IMR-90 (cell line): ENCODE measurements at regions not wholly inside any gene's neighbourhood (a gene's known extent, or its start where the extent isn't known, plus 50 kb on each side); places are given as distances from the start of the nearest gene placed in this dataset.

Experiments
- ATAC-seq: fragments of 200-7000 bp; cut with Tn5 transposase; 2 replicates; pipeline ENCODE4 v1.9.1; 2020; ENCODE audit warnings: low read depth, mild to moderate bottlenecking, moderate library complexity
- BruUV-seq: library from RNA; stranded (reverse); fragments of 400-500 nt; replicated peaks from 2 replicates; lab custom pipeline; 2021; lab: Mats Ljungman, UMichigan
- CTCF ChIA-PET: fragments of 300-600 bp; formaldehyde crosslinking; extraction: SDS; loops from one replicate; lab custom pipeline; 2021; ENCODE audit warnings: antibody characterized with exemption; lab: Yijun Ruan, JAX
- POLR2A ChIA-PET: fragments of 300-600 bp; sonication (Branson Sonifier 250); formaldehyde crosslinking; loops from one replicate; lab custom pipeline; 2022; ENCODE audit warnings: antibody characterized with exemption; ENCODE audit not compliant: unreplicated experiment; lab: Charles Lee
- DNase-seq: peaks from one replicate; pipeline ENCODE4 v3.0.0; 2013
- H2AFZ ChIP-seq: replicated peaks from 2 replicates; pipeline ENCODE3; 2013; ENCODE audit warnings: low read length, mild to moderate bottlenecking; ENCODE audit not compliant: poor library complexity
- H2AK5ac ChIP-seq: 2 replicates; pipeline ENCODE4 v1.6.1; 2013; ENCODE audit warnings: low read depth, low read length, inconsistent platforms
- H2AK9ac ChIP-seq: replicated peaks from 2 replicates; pipeline ENCODE3; 2013; ENCODE audit warnings: mild to moderate bottlenecking, low read depth, low read length, moderate library complexity; ENCODE audit not compliant: poor library complexity
- H2BK120ac ChIP-seq: 2 replicates; pipeline ENCODE4 v1.6.1; 2013; ENCODE audit warnings: low read depth, low read length, inconsistent platforms
- H2BK15ac ChIP-seq: 3 replicates; pipeline ENCODE4 v1.6.1; 2013; ENCODE audit warnings: low read depth, low read length, inconsistent platforms
- H2BK20ac ChIP-seq: 2 replicates; pipeline ENCODE4 v1.6.1; 2013; ENCODE audit warnings: low read depth, mild to moderate bottlenecking, inconsistent platforms, low read length, moderate library complexity
- H2BK5ac ChIP-seq: 2 replicates; pipeline ENCODE4 v1.6.1; 2013; ENCODE audit warnings: mild to moderate bottlenecking, low read depth, low read length, inconsistent platforms; ENCODE audit not compliant: poor library complexity, severe bottlenecking
- H3K14ac ChIP-seq: replicated peaks from 2 replicates; pipeline ENCODE4 v1.6.1; 2013; ENCODE audit warnings: low read depth, low read length, inconsistent platforms
- H3K18ac ChIP-seq: 2 replicates; pipeline ENCODE4 v1.6.1; 2013; ENCODE audit warnings: low read depth, low read length, control low read depth
- H3K23ac ChIP-seq: 2 replicates; pipeline ENCODE4 v1.6.1; 2013; ENCODE audit warnings: low read depth, low read length, inconsistent platforms
- H3K27ac ChIP-seq: 2 replicates; pipeline ENCODE4 v1.5.1; 2013; ENCODE audit warnings: mild to moderate bottlenecking, control low read depth, low read length; ENCODE audit not compliant: insufficient read depth
- H3K27me3 ChIP-seq: 2 replicates; pipeline ENCODE4 v1.6.1; 2013; ENCODE audit warnings: low read length; ENCODE audit not compliant: control insufficient read depth, insufficient read depth
- H3K36me3 ChIP-seq: 2 replicates; pipeline ENCODE4 v1.6.1; 2013; ENCODE audit warnings: low read length, mixed read lengths; ENCODE audit not compliant: control insufficient read depth, insufficient read depth
- H3K4ac ChIP-seq: 2 replicates; pipeline ENCODE4 v1.6.1; 2013; ENCODE audit warnings: low read depth, low read length, inconsistent platforms
- H3K4me1 ChIP-seq: 2 replicates; pipeline ENCODE4 v1.6.1; 2013; ENCODE audit warnings: low read length, mixed read lengths; ENCODE audit not compliant: control insufficient read depth, insufficient read depth
- H3K4me2 ChIP-seq: 2 replicates; pipeline ENCODE4 v1.6.1; 2013; ENCODE audit warnings: low read depth, mild to moderate bottlenecking, control low read depth, low read length, moderate library complexity
- H3K4me3 ChIP-seq: 2 replicates; pipeline ENCODE4 v1.5.1; 2013; ENCODE audit warnings: low read depth, mild to moderate bottlenecking, control low read depth, low read length, moderate library complexity; ENCODE audit not compliant: insufficient read depth
- H3K56ac ChIP-seq: 2 replicates; pipeline ENCODE4 v1.6.1; 2013; ENCODE audit warnings: low read length, inconsistent platforms; ENCODE audit not compliant: insufficient read depth; ENCODE audit errors: extremely low read depth
- H3K79me1 ChIP-seq, 2 experiments: 2 replicates each; pipeline ENCODE4 v1.6.1; 2013; ENCODE audit warnings: low read length in 2 of 2, inconsistent platforms in 1 of 2, low read depth in 1 of 2
- H3K9ac ChIP-seq: 2 replicates; pipeline ENCODE4 v1.6.1; 2013; ENCODE audit warnings: low read depth, low read length, control low read depth
- H3K9me1 ChIP-seq: 2 replicates; pipeline ENCODE4 v1.6.1; 2013; ENCODE audit warnings: low read length, inconsistent platforms; ENCODE audit not compliant: insufficient read depth
- H3K9me3 ChIP-seq: 2 replicates; pipeline ENCODE4 v1.6.1; 2013; ENCODE audit warnings: low read length; ENCODE audit not compliant: control insufficient read depth, insufficient read depth
- H4K20me1 ChIP-seq: 2 replicates; pipeline ENCODE4 v1.6.1; 2013; ENCODE audit warnings: low read length, inconsistent platforms; ENCODE audit not compliant: insufficient read depth
- H4K5ac ChIP-seq: 2 replicates; pipeline ENCODE4 v1.6.1; 2013; ENCODE audit warnings: mild to moderate bottlenecking, low read depth, low read length, control low read depth
- H4K8ac ChIP-seq, 2 experiments: 2 replicates each; pipeline ENCODE4 v1.6.1; 2013; ENCODE audit warnings: low read depth in 2 of 2, low read length in 2 of 2, control low read depth in 1 of 2, inconsistent platforms in 1 of 2
- H4K91ac ChIP-seq: 2 replicates; pipeline ENCODE4 v1.6.1; 2013; ENCODE audit warnings: low read depth, low read length, inconsistent platforms; ENCODE audit not compliant: insufficient read depth
- BHLHE40 ChIP-seq: fragments of 150-350 bp; IDR thresholded peaks from 2 replicates; pipeline ENCODE4 v1.6.1; 2016; ENCODE audit warnings: mild to moderate bottlenecking, low read depth, low read length
- CEBPB ChIP-seq: IDR thresholded peaks from 2 replicates; pipeline ENCODE4 v1.6.1; 2012; ENCODE audit warnings: low read depth, low read length, improper control_type of control experiment
- CHD1 ChIP-seq: IDR thresholded peaks from 2 replicates; pipeline ENCODE4 v1.6.1; 2012; ENCODE audit warnings: low read depth, low read length, improper control_type of control experiment
- FOS ChIP-seq: fragments of 150-350 bp; IDR thresholded peaks from 2 replicates; pipeline ENCODE4 v1.6.1; 2016; ENCODE audit warnings: low read depth, low read length
- MAFK ChIP-seq: IDR thresholded peaks from 2 replicates; pipeline ENCODE4 v1.6.1; 2012; ENCODE audit warnings: low read depth, low read length, improper control_type of control experiment
- MAZ ChIP-seq: IDR thresholded peaks from 2 replicates; pipeline ENCODE4 v1.6.1; 2012; ENCODE audit warnings: low read depth, mild to moderate bottlenecking, low read length, improper control_type of control experiment, moderate library complexity, borderline replicate concordance
- MXI1 ChIP-seq: IDR thresholded peaks from 2 replicates; pipeline ENCODE4 v1.6.1; 2012; ENCODE audit warnings: low read depth, mild to moderate bottlenecking, low read length, moderate library complexity, borderline replicate concordance
- NFE2L2 ChIP-seq: fragments of 150-350 bp; IDR thresholded peaks from 2 replicates; pipeline ENCODE4 v1.6.1; 2016; ENCODE audit warnings: low read depth, mild to moderate bottlenecking, low read length
- POLR2A ChIP-seq: IDR thresholded peaks from 2 replicates; pipeline ENCODE4 v1.6.1; 2012; ENCODE audit warnings: mild to moderate bottlenecking, low read depth, low read length
- RAD21 ChIP-seq: IDR thresholded peaks from 2 replicates; pipeline ENCODE4 v1.6.1; 2012; ENCODE audit warnings: low read length, improper control_type of control experiment
- RCOR1 ChIP-seq: IDR thresholded peaks from 2 replicates; pipeline ENCODE4 v1.6.1; 2012; ENCODE audit warnings: mild to moderate bottlenecking, low read length, improper control_type of control experiment; ENCODE audit not compliant: insufficient replicate concordance
- RFX5 ChIP-seq: IDR thresholded peaks from 2 replicates; pipeline ENCODE4 v1.8.0; 2012; ENCODE audit warnings: low read depth, mild to moderate bottlenecking, low read length, moderate library complexity
- SMC3 ChIP-seq: fragments of 150-350 bp; IDR thresholded peaks from 2 replicates; pipeline ENCODE4 v1.6.1; 2016; ENCODE audit warnings: low read depth, mild to moderate bottlenecking, antibody characterized with exemption, low read length, moderate library complexity
- WGBS, 2 experiments: methylation state at CpG; one replicate each; pipeline versions ENCODE4 v1.1.5 to v1.1.7; 2013; ENCODE audit warnings: missing lambda C conversion rate in 2 of 2; ENCODE audit not compliant: insufficient read length in 1 of 2; ENCODE audit errors: extremely low coverage in 2 of 2; 5-methylcytosine and 5-hydroxymethylcytosine counted together
- dilution Hi-C: fragments of 300-500 bp; cut with HindIII; formaldehyde crosslinking; loops from one replicate; pipeline ENCODE4 v1.14.3; 2018; ENCODE audit warnings: low sequenced_read_pairs; ENCODE audit not compliant: unreplicated experiment
- in situ Hi-C: fragments of 300-500 bp; cut with MboI; formaldehyde crosslinking; loops from 3 replicates; pipeline ENCODE4 v1.14.3; 2019; ENCODE audit warnings: low sequenced_read_pairs, inconsistent platforms, mixed read lengths
- intact Hi-C: fragments of 100-400 bp; cut with micrococcal nuclease; formaldehyde crosslinking; loops from 2 replicates; pipeline ENCODE4 v1.10.0; 2022
- TF ChIP-seq, protein P1 (sequence below): fragments of 150-350 bp; IDR thresholded peaks from 2 replicates; pipeline ENCODE4 v1.6.1; 2017; ENCODE audit warnings: mild to moderate bottlenecking, antibody characterized with exemption, low read length, low read depth
- TF ChIP-seq, protein P2 (sequence below): fragments of 150-350 bp; IDR thresholded peaks from 2 replicates; pipeline ENCODE4 v1.6.1; 2016; ENCODE audit warnings: low read depth, mild to moderate bottlenecking, low read length, moderate library complexity, borderline replicate concordance
- TF ChIP-seq, protein P3 (sequence below): conservative IDR thresholded peaks from 2 replicates; pipeline ENCODE4 v1.5.1; 2012; ENCODE audit warnings: mild to moderate bottlenecking, low read depth, low read length, improper control_type of control experiment

DNA sequence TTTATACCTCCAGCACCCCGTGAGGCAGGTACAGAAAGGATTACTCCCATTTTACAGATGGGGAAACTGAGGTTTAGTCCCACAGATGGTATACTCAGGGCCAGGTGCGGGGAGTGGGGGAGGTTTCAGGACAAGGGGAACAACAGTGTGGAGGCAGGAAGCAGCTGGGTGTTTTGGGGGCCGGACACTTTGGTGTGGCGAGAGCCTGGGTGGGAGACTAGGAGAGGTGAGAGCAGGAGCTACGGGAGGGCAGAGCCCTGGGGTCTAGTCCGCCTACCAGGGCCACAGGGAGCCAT, 61.7 kb downstream of the DIO3 start:
- no peak overlapping the region for H2BK20ac ChIP-seq
- no peaks in the 10 kb centered on the region for H3K9me3 ChIP-seq
- H2BK5ac ChIP-seq, result no peak overlapping the region
- ChIA-PET CTCF (no interaction called here), POLR2A (no interaction called here)
- no peak overlapping the region for H3K14ac ChIP-seq
- dilution Hi-C loops (no loop called here), in situ Hi-C loops (loop anchor here (10.0 kb wide), 1 partner anchor 1238 kb away; no protein-coding TSS in a partner anchor), intact Hi-C loops (no loop called here)
- ATAC-seq (no peak), DNase-seq (no peak)
- H4K20me1 ChIP-seq, result no peaks in the 10 kb centered on the region
- no peak overlapping the region for H4K8ac ChIP-seq
- H3K56ac ChIP-seq, result no peak overlapping the region
- no peaks in the 10 kb centered on the region for H3K79me1 ChIP-seq
- H4K91ac ChIP-seq, result no peak overlapping the region
- no peaks in the 10 kb centered on the region for H3K36me3 ChIP-seq
- H2AK9ac ChIP-seq, result no peak overlapping the region
- no peaks in the 10 kb centered on the region for H3K9me1 ChIP-seq
- no TSS peak for BruUV-seq
- no peak for TF ChIP-seq RAD21
- no peak for TF ChIP-seq BHLHE40
- TF ChIP-seq POLR2A, result no peak
- TF ChIP-seq RCOR1, result no peak
- TF ChIP-seq, protein P1, sequence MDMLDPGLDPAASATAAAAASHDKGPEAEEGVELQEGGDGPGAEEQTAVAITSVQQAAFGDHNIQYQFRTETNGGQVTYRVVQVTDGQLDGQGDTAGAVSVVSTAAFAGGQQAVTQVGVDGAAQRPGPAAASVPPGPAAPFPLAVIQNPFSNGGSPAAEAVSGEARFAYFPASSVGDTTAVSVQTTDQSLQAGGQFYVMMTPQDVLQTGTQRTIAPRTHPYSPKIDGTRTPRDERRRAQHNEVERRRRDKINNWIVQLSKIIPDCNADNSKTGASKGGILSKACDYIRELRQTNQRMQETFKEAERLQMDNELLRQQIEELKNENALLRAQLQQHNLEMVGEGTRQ, result no peak
- no peak for TF ChIP-seq FOS
- TF ChIP-seq MXI1, result no peak
- TF ChIP-seq NFE2L2, result no peak
- TF ChIP-seq, protein P2, sequence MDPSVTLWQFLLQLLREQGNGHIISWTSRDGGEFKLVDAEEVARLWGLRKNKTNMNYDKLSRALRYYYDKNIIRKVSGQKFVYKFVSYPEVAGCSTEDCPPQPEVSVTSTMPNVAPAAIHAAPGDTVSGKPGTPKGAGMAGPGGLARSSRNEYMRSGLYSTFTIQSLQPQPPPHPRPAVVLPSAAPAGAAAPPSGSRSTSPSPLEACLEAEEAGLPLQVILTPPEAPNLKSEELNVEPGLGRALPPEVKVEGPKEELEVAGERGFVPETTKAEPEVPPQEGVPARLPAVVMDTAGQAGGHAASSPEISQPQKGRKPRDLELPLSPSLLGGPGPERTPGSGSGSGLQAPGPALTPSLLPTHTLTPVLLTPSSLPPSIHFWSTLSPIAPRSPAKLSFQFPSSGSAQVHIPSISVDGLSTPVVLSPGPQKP, result no peak
- TF ChIP-seq, protein P3, sequence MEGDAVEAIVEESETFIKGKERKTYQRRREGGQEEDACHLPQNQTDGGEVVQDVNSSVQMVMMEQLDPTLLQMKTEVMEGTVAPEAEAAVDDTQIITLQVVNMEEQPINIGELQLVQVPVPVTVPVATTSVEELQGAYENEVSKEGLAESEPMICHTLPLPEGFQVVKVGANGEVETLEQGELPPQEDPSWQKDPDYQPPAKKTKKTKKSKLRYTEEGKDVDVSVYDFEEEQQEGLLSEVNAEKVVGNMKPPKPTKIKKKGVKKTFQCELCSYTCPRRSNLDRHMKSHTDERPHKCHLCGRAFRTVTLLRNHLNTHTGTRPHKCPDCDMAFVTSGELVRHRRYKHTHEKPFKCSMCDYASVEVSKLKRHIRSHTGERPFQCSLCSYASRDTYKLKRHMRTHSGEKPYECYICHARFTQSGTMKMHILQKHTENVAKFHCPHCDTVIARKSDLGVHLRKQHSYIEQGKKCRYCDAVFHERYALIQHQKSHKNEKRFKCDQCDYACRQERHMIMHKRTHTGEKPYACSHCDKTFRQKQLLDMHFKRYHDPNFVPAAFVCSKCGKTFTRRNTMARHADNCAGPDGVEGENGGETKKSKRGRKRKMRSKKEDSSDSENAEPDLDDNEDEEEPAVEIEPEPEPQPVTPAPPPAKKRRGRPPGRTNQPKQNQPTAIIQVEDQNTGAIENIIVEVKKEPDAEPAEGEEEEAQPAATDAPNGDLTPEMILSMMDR, result no peak
- TF ChIP-seq MAFK, result no peak
- no peak for TF ChIP-seq SMC3
- no peak for TF ChIP-seq CHD1
- TF ChIP-seq CEBPB, result no peak
- TF ChIP-seq MAZ, result no peak
- no peak for TF ChIP-seq RFX5
- H3K9ac ChIP-seq, result no peak overlapping the region
- H3K4me1 ChIP-seq, result no peaks in the 10 kb centered on the region
- H3K23ac ChIP-seq, result no peak overlapping the region
- H3K4ac ChIP-seq, result no peak overlapping the region
- H4K5ac ChIP-seq, result no peak overlapping the region
- no peak overlapping the region for H3K27ac ChIP-seq
- no peak overlapping the region for H3K4me3 ChIP-seq
- H3K27me3 ChIP-seq, result peaks cover 19% of the 10 kb centered on the region
- H2AK5ac ChIP-seq, result no peak overlapping the region
- WGBS, 2 experiments, result 58% methylated on average over 2 of the region's 6 CpGs; no CpG with 5 or more reads in 1 of the 2 experiments
- H2BK120ac ChIP-seq, result no peak overlapping the region
- no peak overlapping the region for H3K4me2 ChIP-seq
- no peak overlapping the region for H3K18ac ChIP-seq
- H2AFZ ChIP-seq, result no peak overlapping the region
- no peak overlapping the region for H2BK15ac ChIP-seq
